ENCODE measurements at regions not wholly inside any gene's neighbourhood (a gene's known extent, or its start where the extent isn't known, plus 50 kb on each side); places are given as distances from the start of the nearest gene placed in this dataset.

DNA sequence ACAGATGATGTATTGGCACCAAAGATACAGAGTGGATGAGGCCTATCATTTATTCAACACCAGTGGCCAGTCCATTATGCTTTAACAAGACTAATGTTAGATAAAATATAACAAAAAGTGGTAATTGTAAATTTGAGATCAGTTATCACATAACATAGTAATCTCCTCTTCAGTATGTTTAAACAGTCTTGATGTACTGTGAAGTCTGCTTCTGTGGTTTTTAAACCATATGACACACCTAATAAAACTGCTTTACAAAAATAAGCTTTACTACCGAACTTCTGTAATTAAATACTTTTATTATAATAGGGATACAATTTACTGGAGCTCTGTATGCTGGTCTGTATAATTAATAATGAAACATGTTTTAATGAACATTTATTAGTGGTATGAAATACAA is 2156.1 kb upstream of the CELF4 start:
- Histone ChIP-seq H3F3A (ENCODE audit: insufficient read depth) (no peaks in the 10 kb centered on the region), H3K27ac (ENCODE audit: low read depth, low read length) (no peak overlapping the region), H2AFZ (ENCODE audit: low read depth, low read length, severe bottlenecking) (no peak overlapping the region), H3K27me3 (ENCODE audit: low read length) (no peaks in the 10 kb centered on the region), H3K9me3 (ENCODE audit: insufficient read depth, low read length) (no peaks in the 10 kb centered on the region), H3K4me3 (ENCODE audit: insufficient read depth, low read length, poor library complexity, severe bottlenecking) (no peak overlapping the region), H3K9me2 (replicated peaks; ENCODE audit: insufficient read depth, low read length) (no peaks in the 10 kb centered on the region), H4K20me1 (ENCODE audit: low read depth, low read length) (no peaks in the 10 kb centered on the region), H3K79me2 (ENCODE audit: insufficient read depth, low read length) (no peaks in the 10 kb centered on the region), H3K4me2 (ENCODE audit: low read depth, low read length, poor library complexity, severe bottlenecking) (no peak overlapping the region), H3K9ac (ENCODE audit: low read length) (no peak overlapping the region), H3K36me3 (ENCODE audit: low read length) (no peaks in the 10 kb centered on the region)
- TF ChIP-seq, protein P1, sequence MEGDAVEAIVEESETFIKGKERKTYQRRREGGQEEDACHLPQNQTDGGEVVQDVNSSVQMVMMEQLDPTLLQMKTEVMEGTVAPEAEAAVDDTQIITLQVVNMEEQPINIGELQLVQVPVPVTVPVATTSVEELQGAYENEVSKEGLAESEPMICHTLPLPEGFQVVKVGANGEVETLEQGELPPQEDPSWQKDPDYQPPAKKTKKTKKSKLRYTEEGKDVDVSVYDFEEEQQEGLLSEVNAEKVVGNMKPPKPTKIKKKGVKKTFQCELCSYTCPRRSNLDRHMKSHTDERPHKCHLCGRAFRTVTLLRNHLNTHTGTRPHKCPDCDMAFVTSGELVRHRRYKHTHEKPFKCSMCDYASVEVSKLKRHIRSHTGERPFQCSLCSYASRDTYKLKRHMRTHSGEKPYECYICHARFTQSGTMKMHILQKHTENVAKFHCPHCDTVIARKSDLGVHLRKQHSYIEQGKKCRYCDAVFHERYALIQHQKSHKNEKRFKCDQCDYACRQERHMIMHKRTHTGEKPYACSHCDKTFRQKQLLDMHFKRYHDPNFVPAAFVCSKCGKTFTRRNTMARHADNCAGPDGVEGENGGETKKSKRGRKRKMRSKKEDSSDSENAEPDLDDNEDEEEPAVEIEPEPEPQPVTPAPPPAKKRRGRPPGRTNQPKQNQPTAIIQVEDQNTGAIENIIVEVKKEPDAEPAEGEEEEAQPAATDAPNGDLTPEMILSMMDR (IDR thresholded peaks at IDR 0.05; ENCODE audit: insufficient read depth, low read length, poor library complexity, severe bottlenecking) = no peak
- no peak for TF ChIP-seq EZH2phosphoT487 (conservative IDR thresholded peaks at IDR 0.05; ENCODE audit: low read length)

- H3K36me3 ChIP-seq (ENCODE audit: low read length) = no peaks in the 10 kb centered on the region
- H4K20me1 ChIP-seq (ENCODE audit: low read depth, low read length) = no peaks in the 10 kb centered on the region
- H3K27ac ChIP-seq (ENCODE audit: low read depth, low read length) = no peak overlapping the region
- no peaks in the 10 kb centered on the region for H3K9me2 ChIP-seq (replicated peaks; ENCODE audit: insufficient read depth, low read length)
- H3K27me3 ChIP-seq (ENCODE audit: low read length) = no peaks in the 10 kb centered on the region
- no peaks in the 10 kb centered on the region for H3K9me3 ChIP-seq (ENCODE audit: insufficient read depth, low read length)
- no peak overlapping the region for H3K4me3 ChIP-seq (ENCODE audit: insufficient read depth, low read length, poor library complexity, severe bottlenecking)
- no peaks in the 10 kb centered on the region for H3F3A ChIP-seq (ENCODE audit: insufficient read depth)
- H3K79me2 ChIP-seq (ENCODE audit: insufficient read depth, low read length) = no peaks in the 10 kb centered on the region
- H2AFZ ChIP-seq (ENCODE audit: low read depth, low read length, severe bottlenecking) = no peak overlapping the region
- TF ChIP-seq EZH2phosphoT487 (conservative IDR thresholded peaks at IDR 0.05; ENCODE audit: low read length) = no peak
- TF ChIP-seq, protein P1 (IDR thresholded peaks at IDR 0.05; ENCODE audit: insufficient read depth, low read length, poor library complexity, severe bottlenecking) = no peak
- no peak overlapping the region for H3K9ac ChIP-seq (ENCODE audit: low read length)
- no peak overlapping the region for H3K4me2 ChIP-seq (ENCODE audit: low read depth, low read length, poor library complexity, severe bottlenecking)
Observed at GRCh38 chr18:39713961-39714360, 2148.4 kb upstream of the CELF4 start.

DNA sequence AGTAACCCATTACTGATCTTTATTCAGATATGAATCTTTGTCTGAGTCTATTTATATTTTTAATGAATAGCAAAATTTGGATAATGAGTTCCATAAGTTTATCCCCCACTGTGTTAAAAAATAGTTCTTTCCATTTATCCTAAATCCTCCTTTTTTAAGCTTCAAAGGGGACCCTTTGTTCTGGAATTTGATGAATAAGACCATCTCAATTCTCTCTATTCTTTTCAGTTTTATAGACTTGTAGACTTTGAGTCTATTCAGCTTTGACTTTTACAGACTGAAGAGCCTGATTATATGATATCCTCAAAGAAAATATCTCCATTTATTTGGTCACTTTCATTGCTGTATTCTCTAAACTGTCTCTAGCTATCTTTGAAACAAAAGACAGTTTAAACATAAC is 2146.1 kb upstream of the CELF4 start:
- no peak overlapping the region for H3K4me3 ChIP-seq (ENCODE audit: insufficient read depth, low read length, poor library complexity, severe bottlenecking)
- no peaks in the 10 kb centered on the region for H3K27me3 ChIP-seq (ENCODE audit: low read length)
- H3K27ac ChIP-seq (ENCODE audit: low read depth, low read length) = no peak overlapping the region
- H3K36me3 ChIP-seq (ENCODE audit: low read length) = no peaks in the 10 kb centered on the region
- TF ChIP-seq, protein P1 (IDR thresholded peaks at IDR 0.05; ENCODE audit: insufficient read depth, low read length, poor library complexity, severe bottlenecking) = no peak
- TF ChIP-seq EZH2phosphoT487 (conservative IDR thresholded peaks at IDR 0.05; ENCODE audit: low read length) = no peak
- no peak overlapping the region for H3K9ac ChIP-seq (ENCODE audit: low read length)
- no peaks in the 10 kb centered on the region for H3K9me3 ChIP-seq (ENCODE audit: insufficient read depth, low read length)
- H3K4me2 ChIP-seq (ENCODE audit: low read depth, low read length, poor library complexity, severe bottlenecking) = no peak overlapping the region
- H3K79me2 ChIP-seq (ENCODE audit: insufficient read depth, low read length) = no peaks in the 10 kb centered on the region
- no peaks in the 10 kb centered on the region for H3K9me2 ChIP-seq (replicated peaks; ENCODE audit: insufficient read depth, low read length)
- H2AFZ ChIP-seq (ENCODE audit: low read depth, low read length, severe bottlenecking) = no peak overlapping the region
- H3F3A ChIP-seq (ENCODE audit: insufficient read depth) = no peaks in the 10 kb centered on the region
- no peaks in the 10 kb centered on the region for H4K20me1 ChIP-seq (ENCODE audit: low read depth, low read length)

All from SU-DHL-6 (cell line).